ENCODE measurements at regions not wholly inside any gene's neighbourhood (a gene's known extent, or its start where the extent isn't known, plus 50 kb on each side); places are given as distances from the start of the nearest gene placed in this dataset.

- DNase-seq = peak; percentile 22 to 35
- H3K9ac ChIP-seq (ENCODE audit: low read length) = no peak overlapping the region
- H2AFZ ChIP-seq (ENCODE audit: insufficient read depth, low read length, poor library complexity) = no peak overlapping the region
- no peak overlapping the region for H2BK12ac ChIP-seq (ENCODE audit: low read length)
- H3K79me1 ChIP-seq (ENCODE audit: low read length) = no peaks in the 10 kb centered on the region
- H2AK5ac ChIP-seq (ENCODE audit: low read length) = no peak overlapping the region
- no CpG with 5 or more reads among the region's 11 CpGs for WGBS (ENCODE audit: extremely low coverage, insufficient coverage, insufficient read length)
- H3K79me2 ChIP-seq (ENCODE audit: control insufficient read depth, insufficient read depth, low read length, poor library complexity) = no peaks in the 10 kb centered on the region
- H4K91ac ChIP-seq (ENCODE audit: low read depth, low read length) = no peak overlapping the region
- no peak overlapping the region for H4K8ac ChIP-seq (ENCODE audit: low read depth, low read length)
- H3K4me3 ChIP-seq (ENCODE audit: low read depth, low read length) = no peak overlapping the region
- peaks cover 3 to 9% of the 10 kb centered on the region in 2 experiments for H3K4me1 ChIP-seq (ENCODE audit: control insufficient read depth in 1 of 2, insufficient read depth in 2 of 2, low read length in 2 of 2)
- no peaks in the 10 kb centered on the region for H3K27me3 ChIP-seq (ENCODE audit: insufficient read depth, low read length)
- H3K27ac ChIP-seq (ENCODE audit: low read depth, low read length) = no peak overlapping the region
- no peak overlapping the region for H3K4me2 ChIP-seq (ENCODE audit: low read length)
- H2BK5ac ChIP-seq (ENCODE audit: low read depth, low read length, poor library complexity) = no peak overlapping the region
- H3K23ac ChIP-seq (ENCODE audit: low read length) = no peak overlapping the region
- H3K9me3 ChIP-seq (ENCODE audit: insufficient read depth, low read depth, low read length) = peaks cover 3% of the 10 kb centered on the region
- no peak overlapping the region for H4K12ac ChIP-seq (ENCODE audit: low read depth, low read length)
- no peak overlapping the region for H3K4ac ChIP-seq (ENCODE audit: low read depth, low read length)
- H2BK120ac ChIP-seq (ENCODE audit: insufficient read depth, low read length, poor library complexity) = no peak overlapping the region
- H3K36me3 ChIP-seq (ENCODE audit: control insufficient read depth in 1 of 2, insufficient read depth in 2 of 2, low read length in 2 of 2) = no peaks in the 10 kb centered on the region
- H3K14ac ChIP-seq (ENCODE audit: low read length) = no peak overlapping the region
- H3K18ac ChIP-seq (ENCODE audit: low read length) = no peak overlapping the region
Observed at GRCh38 chr5:135208903-135209721, 175.1 kb upstream of the PITX1 start.

GRCh38 chr5:135208555-135208902 lies 174.5 kb upstream of the PITX1 start:
- H4K91ac ChIP-seq (ENCODE audit: low read depth, low read length) = peak overlapping the region; percentile 27

GRCh38 chr5:135207866-135208265 lies 173.8 kb upstream of the PITX1 start:
- Histone ChIP-seq H4K8ac (ENCODE audit: low read depth, low read length) (no peak overlapping the region), H3K79me2 (ENCODE audit: control insufficient read depth, insufficient read depth, low read length, poor library complexity) (no peaks in the 10 kb centered on the region), H2BK5ac (ENCODE audit: low read depth, low read length, poor library complexity) (no peak overlapping the region), H4K91ac (ENCODE audit: low read depth, low read length) (peak overlapping the region; percentile 30), H3K36me3 (ENCODE audit: control insufficient read depth in 1 of 2, insufficient read depth in 2 of 2, low read length in 2 of 2) (no peaks in the 10 kb centered on the region), H3K4me1 (ENCODE audit: control insufficient read depth in 1 of 2, insufficient read depth in 2 of 2, low read length in 2 of 2) (peaks cover 3 to 9% of the 10 kb centered on the region in 2 experiments), H2BK120ac (ENCODE audit: insufficient read depth, low read length, poor library complexity) (no peak overlapping the region), H3K4me3 (ENCODE audit: low read depth, low read length) (no peak overlapping the region), H3K18ac (ENCODE audit: low read length) (no peak overlapping the region), H4K12ac (ENCODE audit: low read depth, low read length) (no peak overlapping the region), H3K9ac (ENCODE audit: low read length) (no peak overlapping the region), H3K4me2 (ENCODE audit: low read length) (no peak overlapping the region), H3K27me3 (ENCODE audit: insufficient read depth, low read length) (no peaks in the 10 kb centered on the region), H3K27ac (ENCODE audit: low read depth, low read length) (no peak overlapping the region), H3K23ac (ENCODE audit: low read length) (no peak overlapping the region), H3K9me3 (ENCODE audit: insufficient read depth, low read depth, low read length) (peaks cover 3% of the 10 kb centered on the region), H2AK5ac (ENCODE audit: low read length) (no peak overlapping the region), H2AFZ (ENCODE audit: insufficient read depth, low read length, poor library complexity) (no peak overlapping the region), H3K79me1 (ENCODE audit: low read length) (no peaks in the 10 kb centered on the region), H3K4ac (ENCODE audit: low read depth, low read length) (no peak overlapping the region), H3K14ac (ENCODE audit: low read length) (no peak overlapping the region), H2BK12ac (ENCODE audit: low read length) (no peak overlapping the region)
- no peak for DNase-seq
- no CpG with 5 or more reads among the region's 6 CpGs for WGBS (ENCODE audit: extremely low coverage, insufficient coverage, insufficient read length)

More at GRCh38 chr5:135208555-135208902, 174.5 kb upstream of the PITX1 start:
- Histone ChIP-seq H4K8ac (ENCODE audit: low read depth, low read length) (no peak overlapping the region), H4K12ac (ENCODE audit: low read depth, low read length) (no peak overlapping the region), H3K36me3 (ENCODE audit: control insufficient read depth in 1 of 2, insufficient read depth in 2 of 2, low read length in 2 of 2) (no peaks in the 10 kb centered on the region), H3K27me3 (ENCODE audit: insufficient read depth, low read length) (no peaks in the 10 kb centered on the region), H3K4me3 (ENCODE audit: low read depth, low read length) (no peak overlapping the region), H3K79me1 (ENCODE audit: low read length) (no peaks in the 10 kb centered on the region), H3K4me1 (ENCODE audit: control insufficient read depth in 1 of 2, insufficient read depth in 2 of 2, low read length in 2 of 2) (peaks cover 3 to 9% of the 10 kb centered on the region in 2 experiments), H3K4ac (ENCODE audit: low read depth, low read length) (no peak overlapping the region), H2BK12ac (ENCODE audit: low read length) (no peak overlapping the region), H3K14ac (ENCODE audit: low read length) (no peak overlapping the region), H2BK120ac (ENCODE audit: insufficient read depth, low read length, poor library complexity) (no peak overlapping the region), H3K23ac (ENCODE audit: low read length) (no peak overlapping the region), H2AK5ac (ENCODE audit: low read length) (no peak overlapping the region), H3K79me2 (ENCODE audit: control insufficient read depth, insufficient read depth, low read length, poor library complexity) (no peaks in the 10 kb centered on the region), H3K4me2 (ENCODE audit: low read length) (no peak overlapping the region), H3K18ac (ENCODE audit: low read length) (no peak overlapping the region), H3K9me3 (ENCODE audit: insufficient read depth, low read depth, low read length) (peaks cover 3% of the 10 kb centered on the region), H2BK5ac (ENCODE audit: low read depth, low read length, poor library complexity) (no peak overlapping the region), H2AFZ (ENCODE audit: insufficient read depth, low read length, poor library complexity) (no peak overlapping the region), H3K9ac (ENCODE audit: low read length) (no peak overlapping the region), H3K27ac (ENCODE audit: low read depth, low read length) (no peak overlapping the region)
- no peak for DNase-seq
- no CpG with 5 or more reads among the region's 2 CpGs for WGBS (ENCODE audit: extremely low coverage, insufficient coverage, insufficient read length)

GRCh38 chr5:135206862-135207261 lies 172.8 kb upstream of the PITX1 start:
- Histone ChIP-seq H2BK5ac (ENCODE audit: low read depth, low read length, poor library complexity) (no peak overlapping the region), H3K9me3 (ENCODE audit: insufficient read depth, low read depth, low read length) (peaks cover 3% of the 10 kb centered on the region), H3K79me2 (ENCODE audit: control insufficient read depth, insufficient read depth, low read length, poor library complexity) (no peaks in the 10 kb centered on the region), H4K12ac (ENCODE audit: low read depth, low read length) (no peak overlapping the region), H2AK5ac (ENCODE audit: low read length) (no peak overlapping the region), H3K4me1 (ENCODE audit: control insufficient read depth in 1 of 2, insufficient read depth in 2 of 2, low read length in 2 of 2) (peaks cover 3 to 9% of the 10 kb centered on the region in 2 experiments), H3K14ac (ENCODE audit: low read length) (no peak overlapping the region), H3K36me3 (ENCODE audit: control insufficient read depth in 1 of 2, insufficient read depth in 2 of 2, low read length in 2 of 2) (no peaks in the 10 kb centered on the region), H2BK12ac (ENCODE audit: low read length) (no peak overlapping the region), H3K4me2 (ENCODE audit: low read length) (no peak overlapping the region), H3K27ac (ENCODE audit: low read depth, low read length) (no peak overlapping the region), H3K23ac (ENCODE audit: low read length) (no peak overlapping the region), H4K91ac (ENCODE audit: low read depth, low read length) (no peak overlapping the region), H3K4me3 (ENCODE audit: low read depth, low read length) (no peak overlapping the region), H2AFZ (ENCODE audit: insufficient read depth, low read length, poor library complexity) (no peak overlapping the region), H3K9ac (ENCODE audit: low read length) (no peak overlapping the region), H3K79me1 (ENCODE audit: low read length) (no peaks in the 10 kb centered on the region), H2BK120ac (ENCODE audit: insufficient read depth, low read length, poor library complexity) (no peak overlapping the region), H3K18ac (ENCODE audit: low read length) (no peak overlapping the region), H4K8ac (ENCODE audit: low read depth, low read length) (no peak overlapping the region), H3K27me3 (ENCODE audit: insufficient read depth, low read length) (no peaks in the 10 kb centered on the region), H3K4ac (ENCODE audit: low read depth, low read length) (no peak overlapping the region)
- no CpG with 5 or more reads among the region's 3 CpGs for WGBS (ENCODE audit: extremely low coverage, insufficient coverage, insufficient read length)
- DNase-seq = no peak
